IPS-15b (cell line): ENCODE measurements at regions not wholly inside any gene's neighbourhood (a gene's known extent, or its start where the extent isn't known, plus 50 kb on each side); places are given as distances from the start of the nearest gene placed in this dataset.
"Not testable (repeated sequence)": the region's sequence is repeated elsewhere in the genome, so short reads cannot be mapped to it uniquely, and the experiment has no call there.

Experiments used
- H3K27me3 ChIP-seq: one replicate; pipeline ENCODE4 v1.6.1; 2013; ENCODE audit warnings: low read length; ENCODE audit not compliant: control insufficient read depth, insufficient read depth
- H3K36me3 ChIP-seq: one replicate; pipeline ENCODE4 v1.6.1; 2013; ENCODE audit warnings: low read length; ENCODE audit not compliant: control insufficient read depth, insufficient read depth
- H3K4me1 ChIP-seq: one replicate; pipeline ENCODE4 v1.6.1; 2013; ENCODE audit warnings: mild to moderate bottlenecking, low read length; ENCODE audit not compliant: control insufficient read depth, insufficient read depth
- H3K4me3 ChIP-seq: one replicate; pipeline ENCODE4 v1.5.1; 2013; ENCODE audit warnings: low read depth, low read length
- H3K9ac ChIP-seq: one replicate; pipeline ENCODE4 v1.6.1; 2013; ENCODE audit warnings: low read depth, mild to moderate bottlenecking, low read length
- H3K9me3 ChIP-seq: one replicate; pipeline ENCODE4 v1.6.1; 2013; ENCODE audit warnings: mild to moderate bottlenecking, low read length; ENCODE audit not compliant: control insufficient read depth, insufficient read depth

GRCh38 chr16:29229616-29230005 lies 176.9 kb downstream of the NPIPB11 start:
- not testable (repeated sequence) for H3K9ac ChIP-seq, H3K4me3 ChIP-seq, H3K27me3 ChIP-seq

GRCh38 chr16:29228664-29229611 lies 177.6 kb downstream of the NPIPB11 start:
- H3K27me3 ChIP-seq, H3K36me3 ChIP-seq, H3K4me1 ChIP-seq, H3K4me3 ChIP-seq, H3K9me3 ChIP-seq, H3K9ac ChIP-seq: not testable (repeated sequence)

More at GRCh38 chr16:29229616-29230005, 176.9 kb downstream of the NPIPB11 start:
- not testable (repeated sequence) for H3K36me3 ChIP-seq, H3K9me3 ChIP-seq, H3K4me1 ChIP-seq

GRCh38 chr16:29227751-29228663 lies 178.5 kb downstream of the NPIPB11 start:
- H3K9ac ChIP-seq, H3K9me3 ChIP-seq, H3K36me3 ChIP-seq, H3K27me3 ChIP-seq, H3K4me3 ChIP-seq, H3K4me1 ChIP-seq: not testable (repeated sequence)

- Histone ChIP-seq H3K9me3 (no peaks in the 10 kb centered on the region), H3K4me1 (no peaks in the 10 kb centered on the region), H3K36me3 (no peaks in the 10 kb centered on the region), H3K9ac (no peak overlapping the region), H3K27me3 (no peaks in the 10 kb centered on the region), H3K4me3 (no peak overlapping the region)
These were observed 179.7 kb downstream of the NPIPB11 start for GRCh38 chr16:29226782-29227181.

- H3K27me3 ChIP-seq, H3K4me3 ChIP-seq: not testable (repeated sequence)
These were observed 181.8 kb downstream of the NPIPB11 start for GRCh38 chr16:29224675-29225074.

GRCh38 chr16:29222615-29223014 lies 183.9 kb downstream of the NPIPB11 start:
- H3K9ac ChIP-seq, H3K4me3 ChIP-seq, H3K36me3 ChIP-seq, H3K27me3 ChIP-seq, H3K9me3 ChIP-seq, H3K4me1 ChIP-seq: not testable (repeated sequence)

More at GRCh38 chr16:29224675-29225074, 181.8 kb downstream of the NPIPB11 start:
- H3K9me3 ChIP-seq, H3K36me3 ChIP-seq, H3K9ac ChIP-seq, H3K4me1 ChIP-seq: not testable (repeated sequence)

GRCh38 chr16:29222008-29222407 lies 184.5 kb downstream of the NPIPB11 start:
- not testable (repeated sequence) for H3K4me3 ChIP-seq, H3K4me1 ChIP-seq, H3K9me3 ChIP-seq, H3K36me3 ChIP-seq, H3K9ac ChIP-seq, H3K27me3 ChIP-seq

GRCh38 chr16:29221281-29221955 lies 185.1 kb downstream of the NPIPB11 start:
- not testable (repeated sequence) for H3K4me1 ChIP-seq, H3K9me3 ChIP-seq, H3K27me3 ChIP-seq, H3K9ac ChIP-seq, H3K4me3 ChIP-seq, H3K36me3 ChIP-seq

GRCh38 chr16:29220647-29221191 lies 185.8 kb downstream of the NPIPB11 start:
- not testable (repeated sequence) for H3K4me1 ChIP-seq, H3K27me3 ChIP-seq, H3K9me3 ChIP-seq, H3K4me3 ChIP-seq, H3K36me3 ChIP-seq, H3K9ac ChIP-seq

- not testable (repeated sequence) for H3K4me3 ChIP-seq, H3K4me1 ChIP-seq, H3K36me3 ChIP-seq, H3K9ac ChIP-seq, H3K27me3 ChIP-seq, H3K9me3 ChIP-seq
These were observed 186.4 kb downstream of the NPIPB11 start for GRCh38 chr16:29219966-29220646.

GRCh38 chr16:29219562-29219961 lies 186.9 kb downstream of the NPIPB11 start:
- H3K27me3 ChIP-seq, H3K9me3 ChIP-seq, H3K4me3 ChIP-seq, H3K4me1 ChIP-seq, H3K9ac ChIP-seq, H3K36me3 ChIP-seq: not testable (repeated sequence)
